ENCODE measurements at regions not wholly inside any gene's neighbourhood (a gene's known extent, or its start where the extent isn't known, plus 50 kb on each side); places are given as distances from the start of the nearest gene placed in this dataset.

DNA sequence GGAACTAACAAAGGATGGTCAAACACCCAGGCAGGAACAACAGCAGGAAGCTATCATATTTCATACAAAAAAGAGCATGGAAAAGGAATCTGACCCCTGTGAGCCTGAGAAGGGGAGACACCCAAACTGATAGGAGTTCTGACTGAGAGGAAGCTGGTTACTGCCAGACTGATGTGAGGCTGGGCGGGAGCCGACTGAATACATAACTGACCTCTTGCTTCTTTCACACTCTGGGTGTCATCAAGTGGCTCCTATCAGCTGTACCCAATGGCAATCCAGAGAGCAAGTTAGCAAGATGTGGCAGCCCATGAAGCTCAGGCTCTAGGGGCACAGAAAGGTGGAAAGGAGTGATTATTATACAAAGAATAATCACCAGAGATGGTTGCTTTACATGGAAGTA lies 795.1 kb upstream of the HS3ST5 start:
- DNase-seq (ENCODE audit: low read depth, low spot score) (no peak), FAIRE-seq (no peak)
- ChIA-PET CTCF (no interaction called here), POLR2A (no interaction called here)
- dilution Hi-C loops (cut with MboI; ENCODE audit: extremely low pct_ligation_motif_present, low sequenced_read_pairs) (no loop called here), intact Hi-C loops (cut with micrococcal nuclease) (no loop called here)
- TF ChIP-seq JUN (IDR thresholded peaks at IDR 0.05; ENCODE audit: borderline replicate concordance, insufficient read depth, insufficient read length, low read depth) (no peak), GATA2 (IDR thresholded peaks at IDR 0.05; ENCODE audit: insufficient read depth, insufficient read length, low read depth, low read length) (no peak), MYC (IDR thresholded peaks at IDR 0.05; ENCODE audit: low read depth, low read length) (no peak), FOS (IDR thresholded peaks at IDR 0.05; ENCODE audit: borderline replicate concordance, insufficient read depth, low read length) (no peak), POLR2AphosphoS5 (IDR thresholded peaks at IDR 0.05; ENCODE audit: insufficient read depth, low read depth, low read length) (no peak), MAX (IDR thresholded peaks at IDR 0.05; ENCODE audit: insufficient read depth, insufficient read length) (no peak)
- TF ChIP-seq, protein P1, sequence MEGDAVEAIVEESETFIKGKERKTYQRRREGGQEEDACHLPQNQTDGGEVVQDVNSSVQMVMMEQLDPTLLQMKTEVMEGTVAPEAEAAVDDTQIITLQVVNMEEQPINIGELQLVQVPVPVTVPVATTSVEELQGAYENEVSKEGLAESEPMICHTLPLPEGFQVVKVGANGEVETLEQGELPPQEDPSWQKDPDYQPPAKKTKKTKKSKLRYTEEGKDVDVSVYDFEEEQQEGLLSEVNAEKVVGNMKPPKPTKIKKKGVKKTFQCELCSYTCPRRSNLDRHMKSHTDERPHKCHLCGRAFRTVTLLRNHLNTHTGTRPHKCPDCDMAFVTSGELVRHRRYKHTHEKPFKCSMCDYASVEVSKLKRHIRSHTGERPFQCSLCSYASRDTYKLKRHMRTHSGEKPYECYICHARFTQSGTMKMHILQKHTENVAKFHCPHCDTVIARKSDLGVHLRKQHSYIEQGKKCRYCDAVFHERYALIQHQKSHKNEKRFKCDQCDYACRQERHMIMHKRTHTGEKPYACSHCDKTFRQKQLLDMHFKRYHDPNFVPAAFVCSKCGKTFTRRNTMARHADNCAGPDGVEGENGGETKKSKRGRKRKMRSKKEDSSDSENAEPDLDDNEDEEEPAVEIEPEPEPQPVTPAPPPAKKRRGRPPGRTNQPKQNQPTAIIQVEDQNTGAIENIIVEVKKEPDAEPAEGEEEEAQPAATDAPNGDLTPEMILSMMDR (IDR thresholded peaks at IDR 0.05; ENCODE audit: extremely low read depth in 1 of 2, insufficient read depth in 1 of 2, low read depth in 1 of 2, low read length in 2 of 2): no peak
- no peaks in the 10 kb centered on the region for H3K9me1 ChIP-seq (replicated peaks; ENCODE audit: control insufficient read depth, extremely low read depth, insufficient read depth, low read length)
- H3K36me3 ChIP-seq (ENCODE audit: control insufficient read depth in 2 of 2, extremely low read depth in 1 of 2, insufficient read depth in 2 of 2, low read length in 2 of 2): no peaks in the 10 kb centered on the region
- H3K27ac ChIP-seq (ENCODE audit: insufficient read depth, low read depth, low read length): no peak overlapping the region
- H3K4me2 ChIP-seq (ENCODE audit: insufficient read depth, low read length): no peak overlapping the region
- H3K4me3 ChIP-seq (replicated peaks in 1 of 3; ENCODE audit: insufficient read depth in 1 of 3, low read depth in 1 of 3, low read length in 3 of 3): no peak overlapping the region
- no TSS peak for BruUV-seq (replicated peaks)
- H3K79me2 ChIP-seq (ENCODE audit: control insufficient read depth, insufficient read depth, low read length): no peaks in the 10 kb centered on the region
- H3K9ac ChIP-seq (replicated peaks; ENCODE audit: extremely low read depth, insufficient read depth, low read length): no peak overlapping the region
- no peak overlapping the region for H2AFZ ChIP-seq (ENCODE audit: low read depth, low read length)
- no peaks in the 10 kb centered on the region for H3K4me1 ChIP-seq (ENCODE audit: control insufficient read depth, extremely low read depth, insufficient read depth, low read length)
- no peaks in the 10 kb centered on the region for H3K27me3 ChIP-seq (ENCODE audit: control insufficient read depth in 2 of 2, insufficient read depth in 2 of 2, low read length in 2 of 2)
- peaks cover 2% of the 10 kb centered on the region for H3K9me3 ChIP-seq (replicated peaks; ENCODE audit: control insufficient read depth, insufficient read depth, low read length)
- H4K20me1 ChIP-seq (replicated peaks; ENCODE audit: control insufficient read depth, extremely low read depth, insufficient read depth, low read length): no peaks in the 10 kb centered on the region
